GM21390 (cell line): ENCODE measurements at regions not wholly inside any gene's neighbourhood (a gene's known extent, or its start where the extent isn't known, plus 50 kb on each side); places are given as distances from the start of the nearest gene placed in this dataset.
A peak's percentile ranks its signal among the peaks of the same experiment; 100 is the strongest.

Experiments used
- ATAC-seq: cut with Tn5 transposase; IDR thresholded peaks from one replicate; pipeline ENCODE4 v1.9.1; 2021; ENCODE audit not compliant: unreplicated experiment

DNA sequence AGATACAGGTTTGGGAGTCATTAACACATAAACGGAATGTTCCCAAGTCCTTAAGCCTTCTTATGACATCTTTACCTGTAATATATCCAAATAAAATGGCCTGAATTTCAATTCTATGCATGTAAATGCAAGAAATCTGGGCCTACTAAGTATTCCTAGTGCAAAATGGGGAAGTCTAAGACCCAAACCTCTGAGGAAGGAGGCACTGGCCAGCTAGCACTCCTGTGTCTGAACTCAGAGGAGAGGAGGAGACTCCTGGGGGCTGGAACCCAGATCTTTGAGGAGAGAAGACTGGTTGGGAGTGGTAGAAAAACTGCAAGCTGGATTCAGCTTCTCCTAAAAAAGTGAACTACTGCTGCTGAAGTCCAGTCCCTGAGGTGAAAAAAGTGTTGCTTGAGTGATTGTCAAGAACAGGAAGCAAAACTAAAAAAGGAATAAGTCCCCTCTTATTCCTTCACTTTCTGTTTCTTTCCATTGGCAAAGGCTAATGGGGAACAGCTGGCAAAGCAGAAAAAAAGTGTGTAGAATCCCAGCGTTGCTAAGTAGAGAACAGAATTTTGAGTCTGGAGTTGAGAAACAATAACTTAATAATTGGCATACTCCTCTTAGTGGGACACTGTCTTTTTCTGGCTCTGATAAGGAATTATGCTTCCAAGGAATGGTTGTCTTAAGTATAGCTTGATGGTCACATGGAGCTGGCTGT, 54.8 kb upstream of the ATP2C1 start:
- no peak for ATAC-seq

GRCh38 chr3:130839813-130840212, 54.1 kb upstream of the ATP2C1 start:
- peak; percentile 80 for ATAC-seq

DNA sequence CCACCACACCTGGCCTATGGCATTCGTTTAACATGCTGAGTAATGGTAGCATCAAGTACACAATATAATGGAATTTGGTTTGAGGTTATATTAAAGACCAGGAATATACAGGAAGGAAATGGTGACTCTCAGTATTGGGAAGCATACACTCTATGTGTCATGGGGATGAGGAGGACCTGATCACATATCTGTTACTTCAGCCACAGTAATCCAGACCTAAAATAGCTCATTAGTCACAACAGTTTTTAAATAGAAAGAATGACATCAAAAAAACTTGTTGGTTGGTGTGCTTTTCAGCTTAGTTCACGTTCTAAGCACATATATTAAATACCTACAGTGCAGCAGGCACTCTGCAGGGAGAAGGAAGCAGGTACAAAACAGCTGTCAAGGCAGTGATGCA, 52.5 kb upstream of the ATP2C1 start:
- no peak for ATAC-seq

DNA sequence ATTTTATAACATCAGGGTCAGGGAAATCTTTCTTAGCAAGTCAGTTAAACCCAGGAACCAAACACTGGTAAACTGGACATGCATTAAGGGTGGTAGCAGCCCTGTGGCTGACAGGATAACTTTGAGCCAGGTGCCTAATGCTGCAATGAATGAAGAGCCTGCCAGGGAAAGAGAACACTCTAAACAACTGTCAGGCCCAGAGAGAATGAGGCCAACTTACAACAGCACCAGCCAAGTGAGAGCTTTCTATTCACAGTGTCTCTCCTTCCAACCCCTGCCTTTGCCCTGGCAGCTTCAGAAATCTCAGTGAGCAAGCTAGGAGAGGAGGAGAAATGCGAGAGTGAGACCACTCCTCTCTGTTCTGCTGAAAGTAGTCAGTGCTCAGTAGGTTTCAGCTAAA, 50.4 kb upstream of the ATP2C1 start:
- no peak for ATAC-seq
